ENCODE measurements at regions not wholly inside any gene's neighbourhood (a gene's known extent, or its start where the extent isn't known, plus 50 kb on each side); places are given as distances from the start of the nearest gene placed in this dataset.

GRCh38 chr2:224146356-224147160 lies 107.5 kb upstream of the SERPINE2 start:
- ATAC-seq (peak in 1 of 2 donors; percentile 35), DNase-seq (no peak)
- Histone ChIP-seq H3K4me1 (ENCODE audit: control insufficient read depth, insufficient read depth, low read length) (no peaks in the 10 kb centered on the region), H3K27ac (ENCODE audit: low read length) (no peak overlapping the region), H3K9me3 (ENCODE audit: control insufficient read depth, low read length) (no peaks in the 10 kb centered on the region), H3K27me3 (ENCODE audit: control insufficient read depth, insufficient read depth) (no peaks in the 10 kb centered on the region), H3K4me3 (ENCODE audit: low read length) (no peak overlapping the region)
- WGBS, result 73% methylated on average over 6 of the region's 6 CpGs
- intact Hi-C loops (cut with DNase I), result no loop called here

GRCh38 chr2:224145751-224146355 lies 106.8 kb upstream of the SERPINE2 start:
- H3K4me1 ChIP-seq (ENCODE audit: control insufficient read depth, insufficient read depth, low read length), result no peaks in the 10 kb centered on the region
- intact Hi-C loops (cut with DNase I), result no loop called here
- ATAC-seq (peak; percentile 55 to 94), DNase-seq (peak in 1 of 3 donors; percentile 35)
- H3K27ac ChIP-seq (ENCODE audit: low read length), result no peak overlapping the region
- H3K4me3 ChIP-seq (ENCODE audit: low read length), result no peak overlapping the region
- H3K9me3 ChIP-seq (ENCODE audit: control insufficient read depth, low read length), result no peaks in the 10 kb centered on the region
- H3K27me3 ChIP-seq (ENCODE audit: control insufficient read depth, insufficient read depth), result no peaks in the 10 kb centered on the region
- WGBS, result 50% methylated on average over 3 of the region's 3 CpGs

GRCh38 chr2:224143526-224143925 lies 104.4 kb upstream of the SERPINE2 start:
- ATAC-seq (no peak), DNase-seq (no peak)
- no peaks in the 10 kb centered on the region for H3K27me3 ChIP-seq (ENCODE audit: control insufficient read depth, insufficient read depth)
- no peaks in the 10 kb centered on the region for H3K9me3 ChIP-seq (ENCODE audit: control insufficient read depth, low read length)
- 55% methylated on average over 1 of the region's 1 CpG for WGBS
- H3K27ac ChIP-seq (ENCODE audit: low read length), result no peak overlapping the region
- no peaks in the 10 kb centered on the region for H3K4me1 ChIP-seq (ENCODE audit: control insufficient read depth, insufficient read depth, low read length)
- no peak overlapping the region for H3K4me3 ChIP-seq (ENCODE audit: low read length)
- intact Hi-C loops (cut with DNase I), result no loop called here

GRCh38 chr2:224142397-224143312 lies 103.6 kb upstream of the SERPINE2 start:
- Histone ChIP-seq H3K27ac (ENCODE audit: low read length) (no peak overlapping the region), H3K4me3 (ENCODE audit: low read length) (no peak overlapping the region), H3K9me3 (ENCODE audit: control insufficient read depth, low read length) (no peaks in the 10 kb centered on the region), H3K4me1 (ENCODE audit: control insufficient read depth, insufficient read depth, low read length) (no peaks in the 10 kb centered on the region), H3K27me3 (ENCODE audit: control insufficient read depth, insufficient read depth) (no peaks in the 10 kb centered on the region)
- ATAC-seq (peak in 1 of 2 donors; percentile 47), DNase-seq (no peak)
- intact Hi-C loops (cut with DNase I), result no loop called here
- WGBS, result 50% methylated on average over 4 of the region's 4 CpGs

- no peaks in the 10 kb centered on the region for H3K4me1 ChIP-seq (ENCODE audit: control insufficient read depth, insufficient read depth, low read length)
- H3K4me3 ChIP-seq (ENCODE audit: low read length), result no peak overlapping the region
- H3K27me3 ChIP-seq (ENCODE audit: control insufficient read depth, insufficient read depth), result no peaks in the 10 kb centered on the region
- no peak overlapping the region for H3K27ac ChIP-seq (ENCODE audit: low read length)
- no peak for ATAC-seq
- 77% methylated on average over 4 of the region's 4 CpGs for WGBS
- DNase-seq, result no peak
- intact Hi-C loops (cut with DNase I), result no loop called here
- H3K9me3 ChIP-seq (ENCODE audit: control insufficient read depth, low read length), result no peaks in the 10 kb centered on the region
Measured at GRCh38 chr2:224141304-224141703, 102.2 kb upstream of the SERPINE2 start.

GRCh38 chr2:224137208-224137607 lies 98.1 kb upstream of the SERPINE2 start:
- no peak for ATAC-seq
- H3K9me3 ChIP-seq (ENCODE audit: control insufficient read depth, low read length), result no peaks in the 10 kb centered on the region
- no peaks in the 10 kb centered on the region for H3K27me3 ChIP-seq (ENCODE audit: control insufficient read depth, insufficient read depth)
- H3K4me1 ChIP-seq (ENCODE audit: control insufficient read depth, insufficient read depth, low read length), result no peaks in the 10 kb centered on the region
- DNase-seq, result no peak
- no peak overlapping the region for H3K27ac ChIP-seq (ENCODE audit: low read length)
- intact Hi-C loops (cut with DNase I), result no loop called here
- H3K4me3 ChIP-seq (ENCODE audit: low read length), result no peak overlapping the region
- 100% methylated on average over 1 of the region's 1 CpG for WGBS

- H3K27ac ChIP-seq (ENCODE audit: low read length), result no peak overlapping the region
- intact Hi-C loops (cut with DNase I), result no loop called here
Measured at GRCh38 chr2:224136396-224136795, 97.3 kb upstream of the SERPINE2 start.

GRCh38 chr2:224135881-224136280 lies 96.8 kb upstream of the SERPINE2 start:
- Histone ChIP-seq H3K9me3 (ENCODE audit: control insufficient read depth, low read length) (no peaks in the 10 kb centered on the region), H3K27me3 (ENCODE audit: control insufficient read depth, insufficient read depth) (no peaks in the 10 kb centered on the region), H3K4me1 (ENCODE audit: control insufficient read depth, insufficient read depth, low read length) (no peaks in the 10 kb centered on the region), H3K4me3 (ENCODE audit: low read length) (no peak overlapping the region), H3K27ac (ENCODE audit: low read length) (no peak overlapping the region)
- WGBS, result 86% methylated on average over 5 of the region's 5 CpGs
- DNase-seq (no peak), ATAC-seq (no peak)
- intact Hi-C loops (cut with DNase I), result no loop called here

More at GRCh38 chr2:224136396-224136795, 97.3 kb upstream of the SERPINE2 start:
- no peaks in the 10 kb centered on the region for H3K4me1 ChIP-seq (ENCODE audit: control insufficient read depth, insufficient read depth, low read length)
- DNase-seq, result no peak
- no peak overlapping the region for H3K4me3 ChIP-seq (ENCODE audit: low read length)
- WGBS, result 94% methylated on average over 4 of the region's 4 CpGs
- H3K9me3 ChIP-seq (ENCODE audit: control insufficient read depth, low read length), result no peaks in the 10 kb centered on the region
- H3K27me3 ChIP-seq (ENCODE audit: control insufficient read depth, insufficient read depth), result no peaks in the 10 kb centered on the region
- no peak for ATAC-seq

GRCh38 chr2:224134003-224134734 lies 95.1 kb upstream of the SERPINE2 start:
- Histone ChIP-seq H3K4me1 (ENCODE audit: control insufficient read depth, insufficient read depth, low read length) (no peaks in the 10 kb centered on the region), H3K4me3 (ENCODE audit: low read length) (no peak overlapping the region), H3K27ac (ENCODE audit: low read length) (no peak overlapping the region), H3K9me3 (ENCODE audit: control insufficient read depth, low read length) (no peaks in the 10 kb centered on the region), H3K27me3 (ENCODE audit: control insufficient read depth, insufficient read depth) (no peaks in the 10 kb centered on the region)
- intact Hi-C loops (cut with DNase I), result no loop called here
- ATAC-seq (no peak), DNase-seq (no peak)
- WGBS, result 93% methylated on average over 4 of the region's 4 CpGs

GRCh38 chr2:224133387-224133786 lies 94.3 kb upstream of the SERPINE2 start:
- no peak overlapping the region for H3K4me3 ChIP-seq (ENCODE audit: low read length)
- no peak overlapping the region for H3K27ac ChIP-seq (ENCODE audit: low read length)
- DNase-seq (no peak), ATAC-seq (no peak)
- 72% methylated on average over 4 of the region's 4 CpGs for WGBS
- no peaks in the 10 kb centered on the region for H3K9me3 ChIP-seq (ENCODE audit: control insufficient read depth, low read length)
- intact Hi-C loops (cut with DNase I), result no loop called here
- H3K27me3 ChIP-seq (ENCODE audit: control insufficient read depth, insufficient read depth), result no peaks in the 10 kb centered on the region
- peaks cover 2% of the 10 kb centered on the region for H3K4me1 ChIP-seq (ENCODE audit: control insufficient read depth, insufficient read depth, low read length)
